Activated naive CD4-positive, alpha-beta T cell treated with anti-CD3 and anti-CD28 coated beads for 36 hours (primary cell): ENCODE measurements at regions not wholly inside any gene's neighbourhood (a gene's known extent, or its start where the extent isn't known, plus 50 kb on each side); places are given as distances from the start of the nearest gene placed in this dataset.

ENCODE experiments used
- CTCF ChIA-PET: fragments of 350-600 bp; sonication (Branson Sonifier 250); formaldehyde crosslinking; loops from one replicate; lab custom pipeline; 2021; ENCODE audit warnings: antibody characterized with exemption; lab: Charles Lee
- DNase-seq: peaks from one replicate; pipeline ENCODE4 v3.0.0-alpha.2; 2020
- H3K27ac Mint-ChIP-seq: one replicate; pipeline ENCODE4 v1.8.0; 2021; ENCODE audit warnings: mild to moderate bottlenecking, mixed read lengths
- H3K27me3 Mint-ChIP-seq: one replicate; pipeline ENCODE4 v1.8.0; 2021; ENCODE audit warnings: low read depth, mixed read lengths
- H3K36me3 Mint-ChIP-seq: one replicate; pipeline ENCODE4 v1.8.0; 2021; ENCODE audit warnings: low read depth, mixed read lengths
- H3K4me1 Mint-ChIP-seq: one replicate; pipeline ENCODE4 v1.8.0; 2021; ENCODE audit warnings: low read depth, mixed read lengths
- H3K4me3 Mint-ChIP-seq: one replicate; pipeline ENCODE4 v1.8.0; 2021; ENCODE audit warnings: mild to moderate bottlenecking, moderate library complexity, mixed read lengths
- H3K9me3 Mint-ChIP-seq: one replicate; pipeline ENCODE4 v1.8.0; 2021; ENCODE audit warnings: mixed read lengths
- intact Hi-C: fragments of 100-400 bp; cut with micrococcal nuclease; formaldehyde crosslinking; loops from one replicate; pipeline ENCODE4 v1.15.1; 2023

DNA sequence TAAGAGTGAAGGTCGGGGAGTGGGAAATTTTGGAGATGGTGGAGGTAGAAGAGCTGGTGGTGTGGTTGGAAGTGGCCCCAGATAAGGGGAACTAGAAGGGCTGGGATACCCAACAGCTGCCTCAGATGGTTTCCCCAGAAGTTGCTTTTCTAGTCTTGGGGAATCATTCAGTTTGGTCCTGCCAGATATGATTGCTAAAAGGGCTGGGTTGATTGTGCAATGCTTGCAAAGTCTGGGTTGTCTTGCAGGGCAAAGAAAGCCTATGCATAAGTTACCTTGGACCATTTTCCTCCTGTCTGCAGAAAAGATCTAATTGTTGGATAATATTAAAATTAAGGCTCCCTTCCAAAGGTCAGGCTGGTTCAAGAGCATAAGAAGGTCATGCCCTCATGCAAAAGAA lies 213.8 kb upstream of the ZNF804B start:
- intact Hi-C loops, result loop anchor here (1.0 to 5.0 kb wide), 2 partner anchors 292 to 1078 kb away; no protein-coding TSS in a partner anchor
- DNase-seq, result no peak
- Mint-ChIP-seq H3K27me3 (peaks cover 5% of the 10 kb centered on the region), H3K27ac (no peak overlapping the region), H3K9me3 (peaks cover 4% of the 10 kb centered on the region), H3K4me1 (no peaks in the 10 kb centered on the region), H3K4me3 (no peak overlapping the region), H3K36me3 (no peaks in the 10 kb centered on the region)
- CTCF ChIA-PET, result interaction anchor here (0.7 to 1.1 kb wide), 2 partner anchors 941 to 1078 kb away, joined by 4 to 5 read pairs; no protein-coding TSS in a partner anchor

DNA sequence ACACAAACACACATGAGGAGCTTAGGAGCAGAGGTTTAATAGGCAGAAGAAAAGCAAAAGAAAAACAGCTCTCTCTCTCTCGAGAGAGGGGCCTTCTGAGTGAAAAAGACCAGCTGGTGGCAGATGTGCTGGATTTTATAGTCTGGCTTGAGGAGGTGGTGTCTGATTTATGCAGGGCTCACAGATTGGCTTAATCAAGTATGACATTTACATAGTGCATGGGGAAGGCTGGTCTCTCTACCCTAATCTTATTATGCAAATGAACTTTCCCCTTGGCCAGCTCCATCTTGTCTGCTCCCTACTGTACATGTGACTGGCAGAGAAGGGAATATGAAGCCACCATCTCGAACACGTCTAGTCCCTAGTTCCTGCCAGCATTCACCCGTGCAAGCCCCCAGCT lies 219.5 kb upstream of the ZNF804B start:
- no peaks in the 10 kb centered on the region for H3K36me3 Mint-ChIP-seq
- no peaks in the 10 kb centered on the region for H3K4me1 Mint-ChIP-seq
- peaks cover 5% of the 10 kb centered on the region for H3K9me3 Mint-ChIP-seq
- no peaks in the 10 kb centered on the region for H3K27me3 Mint-ChIP-seq
- CTCF ChIA-PET, result no interaction called here
- intact Hi-C loops, result no loop called here
- H3K27ac Mint-ChIP-seq, result no peak overlapping the region
- no peak overlapping the region for H3K4me3 Mint-ChIP-seq
- DNase-seq, result no peak

DNA sequence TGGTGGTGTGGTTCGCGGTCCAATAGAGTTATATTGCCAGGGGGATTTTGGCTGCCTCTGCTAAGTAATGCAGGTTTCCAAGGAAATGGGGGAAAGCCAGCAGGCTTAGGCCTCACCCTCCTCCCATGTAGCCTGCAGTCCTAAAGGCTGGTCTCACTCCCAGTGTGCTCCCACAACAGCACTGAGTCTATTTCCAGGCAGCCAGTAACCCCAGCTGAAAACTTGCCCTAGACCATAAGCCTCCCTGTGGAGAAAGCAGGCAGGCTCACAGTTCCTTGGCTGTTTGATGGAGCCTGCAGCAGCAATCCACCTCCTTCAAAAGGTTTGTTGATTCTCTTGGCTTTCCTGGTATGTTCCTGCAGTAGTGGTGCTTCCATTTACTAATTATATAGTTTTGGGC lies 220.0 kb upstream of the ZNF804B start:
- intact Hi-C loops, result no loop called here
- Mint-ChIP-seq H3K9me3 (peaks cover 5% of the 10 kb centered on the region), H3K4me3 (no peak overlapping the region), H3K4me1 (no peaks in the 10 kb centered on the region), H3K27me3 (no peaks in the 10 kb centered on the region), H3K36me3 (no peaks in the 10 kb centered on the region), H3K27ac (no peak overlapping the region)
- CTCF ChIA-PET, result no interaction called here
- DNase-seq, result no peak

DNA sequence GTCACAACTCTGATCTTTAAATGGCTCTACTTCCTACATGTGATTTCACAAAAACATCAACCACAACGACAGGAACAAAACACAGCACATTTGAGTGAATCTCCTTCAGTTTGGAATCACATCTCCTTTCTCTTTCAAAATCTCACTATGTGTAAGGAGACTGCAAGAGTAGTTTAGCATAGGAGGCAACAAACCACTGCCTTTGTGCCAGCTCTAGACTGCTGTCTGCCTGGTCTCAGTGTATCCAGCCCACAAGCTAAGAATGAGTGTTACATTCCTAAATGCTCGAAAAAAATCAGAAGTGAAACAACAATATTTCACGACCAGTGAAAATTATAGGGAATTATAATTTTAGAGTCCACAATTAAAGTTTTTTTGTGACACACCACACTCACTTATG lies 217.0 kb upstream of the STEAP4 start:
- CTCF ChIA-PET, result no interaction called here
- intact Hi-C loops, result no loop called here
- H3K9me3 Mint-ChIP-seq, result no peaks in the 10 kb centered on the region
- H3K27me3 Mint-ChIP-seq, result no peaks in the 10 kb centered on the region
- no peak overlapping the region for H3K4me3 Mint-ChIP-seq
- no peaks in the 10 kb centered on the region for H3K36me3 Mint-ChIP-seq
- no peaks in the 10 kb centered on the region for H3K4me1 Mint-ChIP-seq
- no peak for DNase-seq
- H3K27ac Mint-ChIP-seq, result no peak overlapping the region

DNA sequence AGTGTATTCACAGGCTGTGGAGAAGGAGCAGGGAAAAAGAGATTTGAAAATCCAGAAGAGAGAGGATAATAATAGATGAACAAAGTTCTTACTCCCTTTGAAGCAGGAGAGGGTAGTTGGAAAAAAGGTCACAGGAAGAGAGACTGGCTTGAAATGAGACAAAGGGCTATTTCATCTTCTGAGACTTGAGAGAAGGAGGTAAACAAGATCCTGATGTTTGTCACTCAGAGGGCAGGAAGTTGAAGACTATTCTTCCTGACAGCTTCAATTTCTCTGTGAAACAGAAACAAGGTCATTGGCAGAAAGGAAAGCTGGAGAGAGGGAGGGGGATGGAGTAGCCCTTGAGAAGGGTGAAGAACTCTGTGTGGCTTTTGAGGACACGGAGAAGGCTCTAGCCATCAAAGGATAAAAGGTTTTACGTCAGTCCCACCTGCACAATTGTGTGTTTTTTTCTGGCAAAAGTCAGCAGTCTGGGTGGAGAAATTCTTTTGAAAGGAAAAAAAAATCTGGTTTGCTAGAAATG lies 216.1 kb upstream of the STEAP4 start:
- no peaks in the 10 kb centered on the region for H3K27me3 Mint-ChIP-seq
- H3K4me1 Mint-ChIP-seq, result no peaks in the 10 kb centered on the region
- no peak for DNase-seq
- intact Hi-C loops, result no loop called here
- no peak overlapping the region for H3K4me3 Mint-ChIP-seq
- no peak overlapping the region for H3K27ac Mint-ChIP-seq
- no peaks in the 10 kb centered on the region for H3K9me3 Mint-ChIP-seq
- no peaks in the 10 kb centered on the region for H3K36me3 Mint-ChIP-seq
- CTCF ChIA-PET, result no interaction called here

DNA sequence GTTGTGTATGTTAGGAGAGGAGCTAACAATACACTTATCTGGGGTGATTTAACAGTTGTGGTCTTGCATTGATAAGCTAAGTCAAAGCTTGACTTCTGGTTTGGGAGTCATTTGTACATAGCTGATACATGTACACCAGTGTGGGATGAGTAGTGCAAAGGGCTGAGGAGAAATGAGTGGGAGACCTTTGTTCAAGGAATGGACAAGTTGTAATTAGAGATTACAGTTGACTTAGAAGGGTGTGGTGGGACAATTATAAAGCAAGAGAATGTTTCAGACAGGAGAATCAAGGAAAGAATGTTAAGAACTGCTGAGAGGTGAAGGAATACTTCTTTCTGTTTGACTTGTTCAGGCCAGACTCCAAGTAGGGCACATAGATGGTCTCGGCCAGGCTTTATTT lies 209.7 kb upstream of the STEAP4 start:
- no peak overlapping the region for H3K27ac Mint-ChIP-seq
- H3K27me3 Mint-ChIP-seq, result no peaks in the 10 kb centered on the region
- no peak for DNase-seq
- H3K4me1 Mint-ChIP-seq, result no peaks in the 10 kb centered on the region
- CTCF ChIA-PET, result interaction anchor here (0.5 kb wide), 1 partner anchor 213 kb away, joined by 3 read pairs; no protein-coding TSS in a partner anchor
- no peaks in the 10 kb centered on the region for H3K36me3 Mint-ChIP-seq
- intact Hi-C loops, result no loop called here
- H3K9me3 Mint-ChIP-seq, result no peaks in the 10 kb centered on the region
- no peak overlapping the region for H3K4me3 Mint-ChIP-seq

DNA sequence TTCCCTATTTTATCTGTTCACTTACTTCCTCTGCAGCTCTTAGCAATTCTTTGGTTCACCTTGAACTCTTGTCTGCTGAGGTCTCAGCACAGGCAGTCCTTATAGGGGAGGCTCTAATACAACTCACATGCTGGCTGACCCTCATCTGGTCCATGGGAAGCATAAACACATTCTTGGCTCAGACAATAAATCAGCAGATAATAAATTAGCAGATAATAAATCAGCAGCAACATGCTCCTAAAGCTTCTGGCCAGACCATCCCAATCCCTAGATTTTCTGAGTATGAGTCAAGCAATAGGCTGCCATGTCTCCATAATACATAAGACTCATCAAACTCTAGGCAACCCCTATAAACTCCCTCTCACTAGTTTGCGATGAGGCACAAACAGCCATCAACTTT lies 208.6 kb upstream of the STEAP4 start:
- no peak overlapping the region for H3K27ac Mint-ChIP-seq
- no peak overlapping the region for H3K4me3 Mint-ChIP-seq
- H3K36me3 Mint-ChIP-seq, result no peaks in the 10 kb centered on the region
- no peaks in the 10 kb centered on the region for H3K4me1 Mint-ChIP-seq
- no peak for DNase-seq
- no peaks in the 10 kb centered on the region for H3K27me3 Mint-ChIP-seq
- no peaks in the 10 kb centered on the region for H3K9me3 Mint-ChIP-seq
- intact Hi-C loops, result no loop called here
- CTCF ChIA-PET, result no interaction called here

DNA sequence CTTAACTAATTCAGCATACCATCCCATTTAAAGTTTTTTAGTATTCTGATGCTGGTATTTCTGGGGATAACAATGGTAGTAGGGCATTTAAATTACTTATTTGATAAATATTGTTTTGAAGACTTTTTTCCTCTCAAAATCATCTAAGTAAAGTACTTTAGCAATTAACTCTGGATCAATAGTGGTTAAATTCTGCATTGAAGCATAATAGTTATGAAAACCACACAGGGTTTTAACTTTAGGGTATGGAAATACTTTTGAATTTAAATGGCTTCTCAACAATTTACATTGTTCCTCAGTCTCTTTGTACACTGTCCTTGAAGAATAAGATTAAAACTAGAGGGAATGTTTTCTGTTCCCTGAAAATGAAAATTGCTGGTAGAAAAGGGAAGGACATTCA lies 202.6 kb upstream of the STEAP4 start:
- CTCF ChIA-PET, result no interaction called here
- H3K4me1 Mint-ChIP-seq, result no peaks in the 10 kb centered on the region
- H3K9me3 Mint-ChIP-seq, result no peaks in the 10 kb centered on the region
- no peaks in the 10 kb centered on the region for H3K36me3 Mint-ChIP-seq
- no peak overlapping the region for H3K27ac Mint-ChIP-seq
- intact Hi-C loops, result no loop called here
- DNase-seq, result no peak
- H3K4me3 Mint-ChIP-seq, result no peak overlapping the region
- no peaks in the 10 kb centered on the region for H3K27me3 Mint-ChIP-seq

DNA sequence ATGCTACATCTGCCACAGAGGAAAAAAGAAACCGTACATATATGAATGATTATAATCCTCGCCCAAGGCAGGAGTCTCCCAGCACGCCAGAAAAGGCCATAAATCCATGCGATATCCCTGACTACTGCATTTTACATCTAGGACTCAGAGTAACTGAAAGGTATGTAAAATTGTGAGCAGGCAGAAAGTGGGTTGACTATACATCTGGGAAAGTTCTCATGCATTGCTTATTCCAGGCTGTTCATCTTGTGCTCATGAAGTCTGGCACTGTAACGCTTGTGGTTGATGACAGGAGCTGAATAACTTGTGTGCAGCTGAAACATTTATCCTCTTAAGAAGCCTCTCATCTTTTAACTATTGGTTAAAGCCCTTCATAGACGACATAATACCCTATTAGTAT lies 193.4 kb upstream of the STEAP4 start:
- H3K9me3 Mint-ChIP-seq, result no peaks in the 10 kb centered on the region
- H3K4me3 Mint-ChIP-seq, result no peak overlapping the region
- intact Hi-C loops, result no loop called here
- no peaks in the 10 kb centered on the region for H3K36me3 Mint-ChIP-seq
- CTCF ChIA-PET, result no interaction called here
- no peaks in the 10 kb centered on the region for H3K27me3 Mint-ChIP-seq
- H3K27ac Mint-ChIP-seq, result no peak overlapping the region
- H3K4me1 Mint-ChIP-seq, result no peaks in the 10 kb centered on the region
- DNase-seq, result no peak

DNA sequence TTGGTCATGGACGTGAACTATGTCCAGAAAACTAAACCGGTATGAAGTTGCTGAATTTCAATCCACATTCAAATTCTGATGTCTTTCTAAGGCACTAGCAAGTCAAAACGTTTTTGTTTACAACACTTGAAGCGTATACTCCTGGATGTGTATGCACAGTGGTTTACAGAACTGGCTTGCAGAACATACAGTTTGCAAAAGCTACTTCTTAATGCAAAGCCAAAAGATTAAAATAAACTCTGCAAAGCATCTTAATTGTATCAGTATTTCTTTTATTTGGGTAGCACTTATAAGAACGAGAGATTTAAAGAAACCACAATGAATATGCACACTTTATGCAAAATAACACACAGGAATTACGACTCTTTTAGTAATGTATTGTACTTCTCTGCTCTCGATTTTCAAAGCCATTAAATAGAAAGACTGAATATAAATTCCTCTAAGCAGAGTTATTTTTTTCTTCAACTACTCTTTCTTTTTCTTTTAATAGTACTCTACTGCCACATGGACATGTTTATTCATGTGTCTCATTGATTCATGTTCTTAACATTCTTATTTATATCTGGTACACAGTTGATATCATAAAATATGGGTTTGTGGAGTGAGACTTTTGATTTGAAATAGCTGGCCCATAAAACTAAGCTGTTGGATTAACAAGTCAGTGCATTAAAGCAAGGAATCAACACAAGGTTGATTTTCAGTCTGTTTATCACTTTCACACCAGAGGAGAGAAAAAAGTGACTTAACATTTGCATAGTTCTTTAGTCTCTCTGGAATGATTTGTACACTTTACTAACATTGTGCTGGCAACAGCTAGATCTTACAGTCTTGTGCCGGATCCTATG lies 189.4 kb upstream of the STEAP4 start:
- Mint-ChIP-seq H3K4me1 (no peaks in the 10 kb centered on the region), H3K27me3 (no peaks in the 10 kb centered on the region), H3K4me3 (no peak overlapping the region), H3K27ac (no peak overlapping the region), H3K9me3 (no peaks in the 10 kb centered on the region), H3K36me3 (no peaks in the 10 kb centered on the region)
- DNase-seq, result no peak
- intact Hi-C loops, result no loop called here
- CTCF ChIA-PET, result no interaction called here

DNA sequence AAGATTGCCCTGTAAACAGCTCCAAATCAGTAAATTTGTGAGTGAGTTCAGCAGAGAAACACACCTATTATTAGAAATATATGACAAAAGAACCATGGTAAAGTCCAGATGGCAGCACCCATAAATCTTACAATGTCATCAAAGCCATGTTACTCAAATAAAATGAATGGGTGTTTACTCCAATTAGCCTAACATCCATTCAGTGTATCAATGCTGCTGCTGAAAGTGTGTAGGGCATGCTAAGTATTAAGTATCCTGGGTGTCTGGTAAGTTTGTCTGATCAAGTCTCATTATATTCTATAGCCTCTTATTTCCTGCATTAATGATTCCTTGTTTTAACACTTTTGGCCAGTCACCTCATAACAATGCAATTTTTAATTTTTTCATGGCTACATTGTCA lies 185.5 kb upstream of the STEAP4 start:
- CTCF ChIA-PET, result no interaction called here
- H3K4me1 Mint-ChIP-seq, result no peaks in the 10 kb centered on the region
- DNase-seq, result no peak
- no peak overlapping the region for H3K27ac Mint-ChIP-seq
- intact Hi-C loops, result no loop called here
- H3K36me3 Mint-ChIP-seq, result no peaks in the 10 kb centered on the region
- H3K9me3 Mint-ChIP-seq, result no peaks in the 10 kb centered on the region
- no peak overlapping the region for H3K4me3 Mint-ChIP-seq
- peaks cover 4% of the 10 kb centered on the region for H3K27me3 Mint-ChIP-seq

DNA sequence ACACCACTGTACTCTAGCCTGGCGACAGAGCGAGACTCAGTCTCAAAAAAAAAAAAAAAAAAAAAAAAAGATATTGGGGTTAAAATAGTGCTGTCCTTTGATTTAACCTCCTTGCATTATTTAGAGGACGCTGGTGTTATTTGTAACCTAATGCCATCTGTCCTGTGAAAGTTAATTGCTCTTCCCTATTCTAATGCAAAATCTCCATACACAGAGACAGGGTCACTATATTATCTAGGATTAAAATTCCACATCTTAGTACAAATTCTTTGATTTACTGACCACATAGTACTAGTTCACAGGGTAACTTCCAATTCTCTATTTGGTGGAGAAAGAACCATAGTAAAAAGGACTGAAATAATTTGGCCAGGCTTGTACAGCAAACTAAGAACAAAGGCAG lies 184.2 kb upstream of the STEAP4 start:
- DNase-seq, result no peak
- CTCF ChIA-PET, result interaction anchor here (0.6 to 1.8 kb wide), 2 partner anchors 89 to 159 kb away, joined by 3 to 5 read pairs; no protein-coding TSS in a partner anchor
- H3K4me1 Mint-ChIP-seq, result no peaks in the 10 kb centered on the region
- H3K4me3 Mint-ChIP-seq, result no peak overlapping the region
- peaks cover 4% of the 10 kb centered on the region for H3K27me3 Mint-ChIP-seq
- no peaks in the 10 kb centered on the region for H3K9me3 Mint-ChIP-seq
- H3K27ac Mint-ChIP-seq, result no peak overlapping the region
- intact Hi-C loops, result no loop called here
- H3K36me3 Mint-ChIP-seq, result no peaks in the 10 kb centered on the region

DNA sequence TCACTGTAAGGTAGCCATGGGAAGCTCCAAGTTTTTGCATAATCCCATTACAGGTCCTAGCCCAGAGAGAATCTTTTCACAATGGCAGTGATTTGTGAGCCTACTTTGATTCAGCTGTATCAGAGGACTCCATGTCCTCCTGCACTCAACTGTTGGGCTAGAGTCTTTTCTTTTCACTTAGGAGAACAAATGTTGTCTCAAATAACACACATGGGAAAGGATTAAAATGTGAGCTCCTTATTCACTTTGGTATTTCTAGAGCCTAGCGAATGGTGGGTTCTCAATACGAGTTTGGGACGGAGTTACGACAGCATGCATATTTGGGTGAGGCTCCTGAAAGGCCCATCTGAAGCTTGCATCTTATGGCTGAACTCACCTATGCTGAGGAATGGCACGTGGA lies 183.5 kb upstream of the STEAP4 start:
- H3K36me3 Mint-ChIP-seq, result no peaks in the 10 kb centered on the region
- CTCF ChIA-PET, result interaction anchor here (0.6 to 1.8 kb wide), 2 partner anchors 88 to 160 kb away, joined by 3 to 5 read pairs; no protein-coding TSS in a partner anchor
- H3K4me3 Mint-ChIP-seq, result no peak overlapping the region
- no peaks in the 10 kb centered on the region for H3K4me1 Mint-ChIP-seq
- H3K27me3 Mint-ChIP-seq, result peaks cover 4% of the 10 kb centered on the region
- H3K9me3 Mint-ChIP-seq, result no peaks in the 10 kb centered on the region
- DNase-seq, result no peak
- H3K27ac Mint-ChIP-seq, result no peak overlapping the region
- intact Hi-C loops, result no loop called here
